ENCODE measurements at regions not wholly inside any gene's neighbourhood (a gene's known extent, or its start where the extent isn't known, plus 50 kb on each side); places are given as distances from the start of the nearest gene placed in this dataset.

DNA sequence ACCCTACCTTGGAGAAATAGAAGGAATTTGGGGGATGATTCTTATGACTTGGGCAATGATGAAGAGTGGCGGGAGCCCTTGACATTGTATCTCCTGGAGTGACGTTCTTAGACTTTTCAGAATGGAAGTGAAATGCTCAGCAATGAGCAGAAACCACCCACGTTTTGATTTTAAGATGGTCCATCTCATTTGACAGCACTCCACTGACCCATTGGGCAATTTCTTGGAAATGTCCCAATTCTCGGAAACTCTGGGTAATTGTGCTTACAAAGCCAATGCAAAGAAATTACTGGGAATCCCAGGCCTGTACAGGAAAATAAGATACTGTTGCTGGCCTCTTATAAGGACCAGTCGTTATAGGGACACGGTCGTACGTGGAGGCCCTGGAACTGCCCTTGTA is 170.0 kb upstream of the COPS8 start:
- TF ChIP-seq EP300 (IDR thresholded peaks at IDR 0.05), result no peak
- TF ChIP-seq, protein P1, sequence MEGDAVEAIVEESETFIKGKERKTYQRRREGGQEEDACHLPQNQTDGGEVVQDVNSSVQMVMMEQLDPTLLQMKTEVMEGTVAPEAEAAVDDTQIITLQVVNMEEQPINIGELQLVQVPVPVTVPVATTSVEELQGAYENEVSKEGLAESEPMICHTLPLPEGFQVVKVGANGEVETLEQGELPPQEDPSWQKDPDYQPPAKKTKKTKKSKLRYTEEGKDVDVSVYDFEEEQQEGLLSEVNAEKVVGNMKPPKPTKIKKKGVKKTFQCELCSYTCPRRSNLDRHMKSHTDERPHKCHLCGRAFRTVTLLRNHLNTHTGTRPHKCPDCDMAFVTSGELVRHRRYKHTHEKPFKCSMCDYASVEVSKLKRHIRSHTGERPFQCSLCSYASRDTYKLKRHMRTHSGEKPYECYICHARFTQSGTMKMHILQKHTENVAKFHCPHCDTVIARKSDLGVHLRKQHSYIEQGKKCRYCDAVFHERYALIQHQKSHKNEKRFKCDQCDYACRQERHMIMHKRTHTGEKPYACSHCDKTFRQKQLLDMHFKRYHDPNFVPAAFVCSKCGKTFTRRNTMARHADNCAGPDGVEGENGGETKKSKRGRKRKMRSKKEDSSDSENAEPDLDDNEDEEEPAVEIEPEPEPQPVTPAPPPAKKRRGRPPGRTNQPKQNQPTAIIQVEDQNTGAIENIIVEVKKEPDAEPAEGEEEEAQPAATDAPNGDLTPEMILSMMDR (IDR thresholded peaks at IDR 0.05), result no peak
